Head of caudate nucleus (tissue), 42 donors: ENCODE measurements at regions not wholly inside any gene's neighbourhood (a gene's known extent, or its start where the extent isn't known, plus 50 kb on each side); places are given as distances from the start of the nearest gene placed in this dataset.

Experiments used
- DNase-seq, 42 donors: peaks; one replicate each; pipeline versions ENCODE4 v3.0.0 to v3.0.0-alpha.2; 2020 to 2021; ENCODE audit warnings: mixed read lengths in 7 of 42
- intact Hi-C: fragments of 100-400 bp; cut with DNase I; formaldehyde crosslinking; loops from one replicate; pipeline ENCODE4 v1.15.0; 2022

DNA sequence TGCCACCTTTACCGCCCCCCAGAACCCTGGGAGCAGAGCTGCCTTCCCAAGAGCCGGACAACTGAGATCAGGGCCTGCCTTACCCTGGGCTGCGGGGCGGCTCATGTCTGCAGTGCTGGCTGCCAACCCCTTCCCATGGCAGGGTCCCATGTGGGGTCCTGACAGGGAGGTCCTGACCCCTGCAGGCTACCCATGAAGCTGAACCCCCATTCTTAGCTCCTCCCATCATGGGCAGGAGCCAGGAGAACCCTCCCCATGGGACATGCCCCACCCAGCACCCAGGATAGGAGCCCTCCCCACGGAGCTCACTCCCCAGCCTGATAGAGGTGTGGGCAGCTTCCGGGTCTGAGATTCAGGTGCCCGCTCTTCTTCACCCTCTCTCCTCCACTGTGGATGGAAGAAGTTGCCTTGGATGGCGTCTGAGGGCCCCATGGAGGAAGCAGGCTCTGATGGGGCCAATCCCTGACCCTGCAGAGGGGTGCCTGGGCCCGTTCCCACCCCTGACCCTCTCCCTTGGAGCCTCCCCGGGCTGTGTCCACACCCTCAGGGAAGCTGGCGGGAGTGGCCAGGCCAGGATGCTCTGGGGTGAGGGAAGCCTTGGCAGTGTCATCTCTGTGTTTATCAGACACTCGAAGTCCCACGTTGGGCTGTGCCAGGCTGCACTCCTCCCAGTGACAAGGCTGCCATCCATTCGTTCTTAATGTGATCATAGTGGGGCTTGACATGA lies 1508.2 kb downstream of the BRD1 start:
- DNase-seq: peak in 8 of 42 donors; percentile 2 to 32 (median 8)

DNA sequence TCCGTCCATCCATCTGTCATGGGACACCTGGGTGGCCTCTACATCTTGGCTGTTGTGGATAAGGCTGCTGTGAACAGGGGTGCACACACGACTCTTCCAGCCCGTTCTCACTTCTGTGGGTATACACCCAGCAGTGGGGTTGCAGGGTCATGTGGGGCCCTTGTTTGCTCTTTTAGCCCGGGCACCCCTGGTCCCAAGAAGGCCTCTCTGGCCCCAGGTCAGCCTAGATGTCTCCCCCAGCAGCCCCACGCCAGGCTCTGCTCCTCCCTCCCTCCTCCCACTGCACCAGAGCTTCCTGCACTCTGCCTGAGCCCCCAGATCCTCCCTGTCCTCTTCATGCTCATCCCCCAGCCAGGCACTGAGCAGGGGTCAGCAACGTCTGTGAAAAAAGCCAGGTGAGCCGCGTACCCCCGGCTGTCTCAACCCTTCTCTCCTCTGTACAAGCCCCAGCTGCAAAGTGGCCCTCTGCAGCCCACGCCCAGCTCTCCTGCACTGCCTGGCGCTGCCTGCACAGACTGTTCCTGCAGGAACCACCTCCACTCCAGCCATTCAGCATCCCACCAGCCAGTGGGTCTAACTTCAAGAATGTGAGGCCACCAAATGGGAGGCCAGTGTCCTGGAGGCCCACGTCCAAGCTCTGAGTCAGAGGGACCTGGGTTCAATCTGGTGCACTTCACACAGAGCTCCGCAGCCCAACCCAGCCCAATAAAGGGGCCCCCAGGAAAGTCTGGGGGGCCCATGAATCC lies 1508.9 kb downstream of the BRD1 start:
- intact Hi-C loops: no loop called here
- DNase-seq: peak in 8 of 42 donors; percentile 1 to 33 (median 10)

More for the DNA sequence above, 1508.2 kb downstream of the BRD1 start:
- intact Hi-C loops: no loop called here

DNA sequence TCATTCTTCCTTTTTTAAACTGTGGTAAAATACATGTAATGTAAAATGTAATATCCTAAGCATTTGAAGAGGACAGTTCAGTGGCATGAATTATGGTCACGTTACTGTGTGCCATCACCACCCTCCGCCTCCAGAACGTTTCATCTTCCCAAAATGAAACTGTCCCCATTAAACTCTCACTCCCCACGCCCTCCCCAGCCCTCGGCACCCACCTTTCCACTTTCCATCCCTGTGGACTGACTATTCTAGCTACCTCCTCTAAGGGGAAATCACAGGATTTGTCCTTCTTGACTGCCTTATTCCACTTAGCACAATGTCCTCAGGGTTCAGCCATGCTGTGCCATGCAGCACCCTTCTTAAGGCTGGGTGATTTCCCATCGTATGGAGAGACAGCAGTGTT lies 1509.5 kb downstream of the BRD1 start:
- peak in 4 of 42 donors; percentile 0 to 10 (median 3) for DNase-seq
- intact Hi-C loops: no loop called here

DNA sequence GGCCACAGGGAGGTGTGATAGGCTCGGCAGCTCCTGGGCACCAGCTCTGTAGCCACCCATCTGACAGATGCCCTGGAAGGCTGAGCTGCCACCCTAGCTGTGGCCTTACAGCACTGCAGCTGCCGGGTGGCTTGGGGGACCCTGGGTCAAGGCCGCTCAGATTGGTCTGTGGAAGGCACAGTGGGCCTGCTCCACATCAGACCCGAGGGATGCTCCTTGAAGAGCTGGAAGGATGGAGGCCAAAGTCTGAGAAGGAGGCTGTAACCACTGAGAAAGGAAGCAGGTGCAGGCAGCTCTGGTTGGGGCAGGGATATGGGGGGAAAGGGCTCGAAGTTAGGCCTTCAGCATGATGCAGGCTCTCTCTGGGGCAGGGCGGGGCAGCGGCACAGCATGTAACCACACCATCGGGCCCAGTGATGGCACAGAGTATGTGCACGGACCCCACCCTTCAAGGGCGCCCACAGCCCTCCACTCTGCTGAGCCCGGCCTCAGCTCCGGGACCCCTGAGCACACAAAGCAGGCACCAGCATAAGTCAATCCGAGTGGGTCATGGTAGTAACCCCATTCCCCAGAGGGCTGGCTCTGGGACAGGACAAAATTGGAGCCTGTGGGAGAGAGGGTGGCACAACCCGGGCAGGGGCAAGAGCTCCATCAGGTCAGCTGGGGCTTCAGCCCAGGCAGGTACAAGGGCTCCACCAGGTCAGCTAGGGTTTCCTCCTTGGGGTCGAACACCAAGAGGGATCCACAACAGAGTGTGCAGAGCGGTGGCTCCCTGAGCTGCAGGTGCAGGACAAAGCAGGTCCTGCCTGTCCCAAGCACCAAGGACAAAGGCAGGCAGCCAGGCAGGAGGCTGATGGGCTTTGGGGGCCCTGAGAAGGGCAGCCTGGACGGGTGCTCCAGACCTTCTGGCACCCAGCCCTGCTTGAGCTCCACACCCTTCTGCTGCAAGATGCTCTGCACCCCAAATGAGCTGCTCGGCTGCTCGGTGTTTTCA lies 1511.1 kb downstream of the BRD1 start:
- DNase-seq: peak in 8 of 42 donors; percentile 7 to 29 (median 13)
- intact Hi-C loops: no loop called here

DNA sequence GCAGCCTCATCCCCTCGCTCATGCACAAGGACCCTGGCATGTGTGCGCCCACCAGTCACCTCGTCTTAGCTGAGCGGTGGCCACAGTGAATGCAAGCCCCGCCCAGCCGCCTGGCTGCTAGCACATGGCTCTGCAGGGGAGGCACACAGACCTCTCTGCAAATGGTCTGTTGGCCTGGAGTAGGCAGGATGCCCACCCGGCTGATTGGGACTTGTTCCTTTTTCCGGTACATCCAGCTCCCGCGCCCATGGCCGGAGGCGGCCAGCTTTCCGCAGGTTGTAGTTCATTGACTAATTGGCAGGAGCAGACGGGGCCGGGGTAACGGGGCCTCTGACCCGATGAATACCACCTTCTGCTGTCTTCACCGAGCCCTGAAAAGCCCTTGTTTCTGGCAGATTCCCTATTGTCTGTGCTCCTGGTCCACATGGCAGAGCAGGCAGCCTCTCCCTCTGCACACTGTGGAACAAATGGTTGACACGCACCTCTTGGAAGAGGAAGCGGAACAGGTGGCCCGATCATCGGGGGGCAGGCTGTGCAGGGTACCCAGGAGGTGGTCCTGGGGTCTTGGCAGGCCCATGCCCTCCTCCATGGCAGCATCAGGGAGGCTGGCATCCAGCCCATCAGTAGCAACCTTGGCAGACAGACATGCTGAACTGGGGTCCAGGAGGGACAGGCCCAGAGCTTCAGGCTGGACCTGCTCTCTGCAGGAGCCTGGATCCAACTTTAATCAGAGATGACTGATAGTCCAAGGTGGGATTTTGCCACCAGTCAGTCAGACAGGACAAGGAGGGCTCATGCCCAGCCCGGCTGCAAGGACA lies 1512.0 kb downstream of the BRD1 start:
- intact Hi-C loops: no loop called here
- DNase-seq: peak in 9 of 42 donors; percentile 6 to 43 (median 20)

DNA sequence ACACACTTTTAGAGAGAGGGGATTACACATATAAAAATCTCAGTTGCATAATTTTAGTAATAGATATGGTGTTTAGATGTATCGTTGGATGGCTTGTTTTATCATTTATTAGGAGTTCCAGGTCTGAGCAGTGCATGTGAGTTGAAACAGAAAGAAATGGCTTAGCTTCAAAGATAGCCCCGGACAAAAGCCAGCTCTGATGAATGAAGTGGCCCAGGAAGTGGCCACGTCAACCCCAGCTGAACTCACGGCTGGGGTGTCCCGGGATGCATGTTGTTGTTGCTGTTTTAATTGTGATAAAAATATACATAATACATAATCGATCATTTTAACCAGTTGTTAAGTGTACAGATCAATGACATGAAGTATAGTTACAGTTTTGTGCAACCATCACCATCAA lies 1513.6 kb downstream of the BRD1 start:
- peak in 2 of 42 donors; percentile 1 to 17 for DNase-seq
- intact Hi-C loops: no loop called here

DNA sequence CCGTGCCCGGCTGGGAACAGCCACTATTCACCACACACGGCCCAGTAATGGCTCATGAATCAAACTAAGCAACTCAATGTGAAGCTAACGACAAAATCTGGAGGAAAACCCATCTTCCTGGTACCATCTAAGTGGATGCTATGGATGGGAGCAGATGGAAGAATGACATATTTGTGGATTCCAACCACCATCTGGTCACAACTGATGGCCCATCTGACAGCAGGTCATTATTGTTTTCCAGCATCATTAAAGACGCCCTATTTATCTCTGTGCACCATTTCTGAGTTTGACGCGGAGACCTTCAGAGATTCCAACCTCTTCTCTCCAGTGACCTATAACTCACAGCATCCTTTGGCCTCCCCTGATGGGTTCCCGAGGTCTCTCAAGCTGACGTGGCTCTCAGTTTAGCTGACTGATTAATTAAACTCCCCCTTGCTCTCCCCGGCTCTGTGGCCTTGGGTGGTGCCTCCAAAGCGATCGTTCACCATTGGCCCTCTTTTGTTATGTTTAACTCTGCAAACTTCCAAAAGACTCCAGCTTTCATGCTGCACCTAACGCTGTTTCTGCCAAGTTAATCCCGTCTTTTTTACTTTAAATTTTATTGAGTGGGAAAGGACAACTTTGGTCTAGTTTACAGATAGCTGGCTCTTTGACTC lies 1514.4 kb downstream of the BRD1 start:
- intact Hi-C loops: no loop called here
- peak in 2 of 42 donors; percentile 3 for DNase-seq

DNA sequence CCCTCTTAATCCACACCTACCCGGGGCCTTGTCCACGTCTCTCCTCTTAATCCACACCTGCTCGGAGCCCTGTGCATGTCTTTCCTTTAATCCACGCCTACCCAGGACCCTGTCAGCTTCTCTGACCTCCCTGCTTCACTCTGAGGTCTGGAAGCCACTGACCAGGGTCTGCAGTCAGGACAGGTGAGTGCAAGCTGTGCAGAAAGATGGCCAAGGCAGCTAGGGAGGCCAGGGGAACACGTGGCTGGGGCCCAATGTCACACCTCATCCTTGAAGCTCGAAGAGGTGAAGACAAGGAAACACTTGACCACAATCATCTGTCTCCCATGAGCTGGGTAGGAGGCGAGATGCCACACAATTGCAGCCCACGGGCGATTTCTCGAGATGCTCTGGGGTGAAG lies 1516.9 kb downstream of the BRD1 start:
- no peak for DNase-seq
- intact Hi-C loops: no loop called here

DNA sequence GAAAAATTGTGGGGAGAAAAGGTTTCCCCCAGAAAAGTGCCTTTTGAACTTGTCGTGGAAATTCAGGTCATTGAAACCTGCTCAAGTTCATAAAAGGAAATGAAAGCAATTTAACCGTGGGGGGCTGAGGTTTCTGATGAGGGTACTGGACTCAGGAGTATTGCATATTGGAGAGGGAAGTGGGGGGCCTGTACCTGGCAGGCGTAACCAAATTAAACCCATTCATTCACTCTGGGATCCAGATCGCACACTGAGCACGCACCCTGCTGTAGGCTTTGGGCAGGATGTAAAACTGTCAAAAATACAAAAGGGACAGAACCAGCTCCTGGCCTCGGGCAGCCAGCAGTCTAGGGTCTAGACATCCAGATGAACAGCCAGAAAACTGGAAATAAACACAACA lies 1517.4 kb downstream of the BRD1 start:
- intact Hi-C loops: no loop called here
- no peak for DNase-seq

DNA sequence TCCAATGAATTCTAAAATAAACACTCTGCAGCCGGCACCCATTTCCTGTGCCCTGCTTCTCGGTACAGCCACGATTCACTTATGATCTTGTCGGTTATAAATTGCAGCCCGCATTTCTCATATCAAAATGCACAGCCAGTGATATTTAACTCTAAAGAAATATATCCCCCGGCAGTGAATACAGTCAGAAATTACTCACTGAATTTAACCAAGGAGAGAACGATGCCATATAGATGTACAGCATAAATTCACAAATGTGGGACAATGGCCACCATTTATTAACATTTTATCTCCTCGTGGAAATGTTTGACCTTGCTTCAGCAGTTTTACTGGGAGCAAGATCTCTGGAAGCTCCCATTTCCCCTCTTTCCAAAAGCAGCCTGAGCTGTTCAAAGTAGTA lies 1517.8 kb downstream of the BRD1 start:
- intact Hi-C loops: no loop called here
- DNase-seq: no peak

DNA sequence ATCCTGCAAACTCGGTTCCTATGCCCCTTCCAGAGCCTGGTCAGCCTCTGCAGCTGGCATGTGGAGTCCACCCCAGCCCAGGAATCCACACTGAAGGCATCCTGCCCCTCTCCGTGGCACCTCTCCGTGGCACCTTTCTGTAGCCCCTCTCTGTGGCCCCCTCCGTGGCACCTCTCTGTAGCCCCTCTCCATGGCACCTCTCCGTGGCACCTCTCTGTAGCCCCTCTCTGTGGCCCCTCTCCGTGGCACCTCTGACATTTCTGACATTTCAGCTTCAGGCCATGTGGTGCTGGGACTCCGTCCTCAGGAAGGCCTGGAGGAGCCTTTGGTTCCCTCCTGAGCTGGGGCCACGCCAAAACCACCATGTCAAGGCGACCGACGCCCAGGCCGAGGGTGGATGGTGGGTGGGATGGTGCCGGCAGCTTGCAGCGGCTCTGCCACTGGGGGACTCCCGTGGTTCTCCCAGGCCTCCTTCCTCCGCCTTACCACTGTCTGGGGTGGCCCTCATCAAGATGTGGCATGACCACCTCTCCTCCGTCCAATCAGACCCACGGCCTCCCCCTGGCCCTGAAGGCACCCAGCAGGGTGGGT lies 1518.5 kb downstream of the BRD1 start:
- peak in 1 of 42 donors; percentile 21 for DNase-seq
- intact Hi-C loops: no loop called here

DNA sequence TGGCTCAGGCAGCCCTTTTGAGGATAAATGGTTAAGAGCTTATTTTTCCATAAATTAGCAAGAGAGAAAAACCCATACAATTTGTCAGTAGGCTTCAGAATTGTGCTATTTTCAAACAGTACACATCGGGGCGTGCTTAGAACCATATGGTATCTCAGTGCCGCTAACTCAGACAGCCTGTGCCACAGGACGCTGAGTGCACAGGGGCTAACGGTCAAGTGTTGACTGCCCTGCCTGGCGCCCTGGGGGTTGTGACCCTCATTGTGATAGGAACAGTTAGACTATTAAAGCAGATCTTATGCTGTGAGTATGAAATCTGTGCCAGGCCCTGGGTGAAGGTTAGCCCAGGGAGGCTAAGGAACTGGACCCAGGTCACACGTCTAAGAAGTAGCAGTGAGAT lies 1519.7 kb downstream of the BRD1 start:
- intact Hi-C loops: no loop called here
- DNase-seq: peak in 2 of 42 donors; percentile 5 to 6

DNA sequence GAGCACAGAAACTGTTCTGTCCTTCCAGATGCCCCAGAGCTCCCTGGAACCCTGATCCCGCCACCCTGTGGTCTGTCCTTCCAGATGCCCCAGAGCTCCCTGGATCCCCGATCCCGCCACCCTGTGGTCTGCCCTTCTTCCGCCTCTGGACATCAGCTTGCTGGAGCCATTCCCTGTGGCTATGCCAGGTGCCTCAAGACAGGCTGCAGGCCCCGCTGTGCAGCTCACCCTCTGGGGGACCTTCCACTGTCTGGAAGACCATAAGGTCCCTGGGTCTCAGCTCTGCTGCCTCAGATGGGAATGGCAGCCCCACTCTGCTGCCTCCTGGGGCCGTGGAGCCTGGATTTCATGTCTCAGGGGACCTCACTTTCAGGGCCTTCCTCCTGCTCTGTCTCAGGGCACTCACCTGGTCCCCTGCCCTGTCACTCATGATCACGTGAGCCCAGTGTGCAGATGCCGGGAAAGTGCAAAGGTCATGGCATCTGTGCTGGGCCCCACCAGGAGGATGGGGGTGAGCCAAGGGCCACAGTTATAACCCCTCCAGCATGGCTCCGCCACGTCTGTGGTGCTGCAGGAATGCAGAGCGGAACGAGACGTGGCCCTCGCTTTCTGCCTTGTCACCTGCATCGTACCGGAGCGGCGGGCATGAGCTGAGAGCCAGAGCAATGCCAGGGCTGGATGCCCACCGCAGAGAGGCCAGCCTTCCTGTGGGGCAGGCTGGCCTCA lies 1520.7 kb downstream of the BRD1 start:
- peak in 3 of 42 donors; percentile 5 to 23 (median 12) for DNase-seq
- intact Hi-C loops: no loop called here

DNA sequence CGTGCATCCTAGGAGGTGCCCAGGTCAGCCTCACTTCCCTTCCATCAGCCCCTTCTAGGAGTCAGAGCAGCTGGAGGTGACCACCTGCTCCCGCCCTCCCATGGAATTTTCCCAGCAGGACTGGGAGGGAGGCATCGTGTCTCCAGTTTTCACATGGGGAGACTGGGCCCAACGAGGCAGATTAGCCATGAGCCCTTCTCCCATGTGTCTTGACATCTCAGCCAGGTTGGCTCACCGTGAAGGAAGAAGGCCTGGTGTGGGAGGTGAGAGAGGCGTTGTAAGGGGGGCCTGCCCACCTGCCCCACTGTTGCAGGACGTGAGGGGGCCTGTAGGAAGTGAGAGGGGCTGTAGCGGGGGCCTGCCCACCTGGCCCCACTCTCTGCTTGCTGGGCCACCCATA lies 1521.4 kb downstream of the BRD1 start:
- DNase-seq: peak in 1 of 42 donors; percentile 22
- intact Hi-C loops: no loop called here

DNA sequence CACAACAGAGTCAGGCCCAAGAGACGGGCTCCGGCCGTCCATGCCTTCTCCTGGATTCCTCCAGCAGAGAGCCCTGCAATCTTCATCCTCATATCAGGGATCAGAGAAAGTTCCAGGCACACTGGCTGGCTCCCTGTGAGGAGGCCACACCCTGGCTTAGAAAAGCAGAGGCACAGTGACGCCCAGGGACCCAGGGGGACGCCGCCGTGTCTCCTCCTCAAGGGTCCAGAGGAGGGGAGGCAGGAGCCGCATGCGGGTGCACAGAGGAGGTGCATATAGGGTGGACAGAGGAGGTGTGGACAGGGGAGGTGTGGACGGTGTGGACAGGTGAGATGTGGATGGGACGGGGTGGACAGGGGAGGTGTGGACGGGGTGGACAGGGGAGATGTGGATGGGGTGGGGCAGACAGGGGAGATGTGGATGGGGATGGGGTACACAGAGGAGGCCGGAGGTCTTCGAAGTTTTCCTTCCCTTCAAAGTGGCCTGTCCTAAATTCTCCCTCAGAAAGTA lies 1521.9 kb downstream of the BRD1 start:
- intact Hi-C loops: no loop called here
- DNase-seq: peak in 2 of 42 donors; percentile 18 to 24

DNA sequence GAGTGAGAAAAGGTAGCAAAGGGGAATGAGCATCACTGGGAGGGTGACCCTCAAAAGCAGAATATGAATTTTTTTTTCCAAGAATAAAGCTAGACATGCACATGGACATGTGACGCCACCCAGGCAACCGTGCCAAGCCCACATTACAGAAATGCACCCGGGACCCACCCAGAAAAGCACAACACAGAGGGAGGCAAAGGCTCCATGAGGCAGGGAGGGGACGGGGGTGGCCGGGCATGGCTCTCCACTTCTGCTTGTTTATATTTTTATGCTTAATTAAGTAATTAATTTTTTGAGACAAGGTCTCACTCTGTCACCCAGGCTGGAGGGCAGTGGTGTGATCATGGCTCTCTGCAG lies 1524.3 kb downstream of the BRD1 start:
- intact Hi-C loops: no loop called here
- peak in 2 of 42 donors; percentile 20 to 31 for DNase-seq
